Gastroesophageal sphincter (tissue), 4 donors: ENCODE measurements at regions not wholly inside any gene's neighbourhood (a gene's known extent, or its start where the extent isn't known, plus 50 kb on each side); places are given as distances from the start of the nearest gene placed in this dataset.

Experiments
- ATAC-seq: fragments of 150-250 bp; one replicate; pipeline ENCODE4 v1.9.1; 2016; ENCODE audit warnings: mild to moderate bottlenecking, moderate library complexity
- H3K27ac ChIP-seq, 4 donors: fragments of 200-600 bp; sonication (generic) in 3 of 4; 1 replicate in 3 of 4; 2 replicates in 1 of 4; pipeline ENCODE4 v1.5.1; 2016 to 2019
- H3K27me3 ChIP-seq: fragments of 200-600 bp; sonication (generic); one replicate; pipeline ENCODE4 v1.5.1; 2019
- H3K36me3 ChIP-seq, 2 donors: fragments of 200-600 bp; sonication (generic); one replicate each; pipeline ENCODE4 v1.5.1; 2019; ENCODE audit warnings: control low read depth in 1 of 2
- H3K4me1 ChIP-seq, 3 donors: fragments of 200-600 bp; sonication (generic); 1 replicate in 2 of 3; 2 replicates in 1 of 3; pipeline ENCODE4 v1.5.1; 2016 to 2019; ENCODE audit warnings: control low read depth in 2 of 3
- H3K4me3 ChIP-seq, 2 donors: fragments of 200-600 bp; sonication (generic); one replicate each; pipeline ENCODE4 v1.5.1; 2019; ENCODE audit warnings: mild to moderate bottlenecking in 1 of 2, moderate library complexity in 1 of 2
- H3K9me3 ChIP-seq, 3 donors: fragments of 200-600 bp; sonication (generic); one replicate each; pipeline ENCODE4 v1.5.1; 2017 to 2019; ENCODE audit warnings: control low read depth in 2 of 3
- EP300 ChIP-seq: sonication (generic); formaldehyde crosslinking; IDR thresholded peaks from one replicate; pipeline ENCODE4 v1.6.1; 2017; ENCODE audit warnings: antibody characterized with exemption, mild to moderate bottlenecking
- POLR2A ChIP-seq, 2 donors: fragments of 450-650 bp; IDR thresholded peaks; one replicate each; pipeline ENCODE4 v1.6.1; 2017; ENCODE audit warnings: antibody characterized with exemption in 2 of 2, mild to moderate bottlenecking in 2 of 2, moderate library complexity in 1 of 2
- POLR2AphosphoS5 ChIP-seq: sonication (generic); formaldehyde crosslinking; IDR thresholded peaks from one replicate; pipeline ENCODE4 v1.6.1; 2017; ENCODE audit warnings: antibody characterized with exemption
- WGBS, 2 donors: methylation state at CpG; one replicate each; pipeline ENCODE4 v1.1.5; 2018; ENCODE audit warnings: low coverage in 1 of 2; 5-methylcytosine and 5-hydroxymethylcytosine counted together
- TF ChIP-seq, protein P1 (sequence below), 4 experiments: fragments of 200-600 bp in 2 of 4; fragments of 450-650 bp in 2 of 4; sonication (generic) in 1 of 4; IDR thresholded peaks; one replicate each; pipeline ENCODE4 v1.5.1; 2017 to 2019; ENCODE audit warnings: antibody characterized with exemption in 4 of 4, mild to moderate bottlenecking in 2 of 4, moderate library complexity in 2 of 4

DNA sequence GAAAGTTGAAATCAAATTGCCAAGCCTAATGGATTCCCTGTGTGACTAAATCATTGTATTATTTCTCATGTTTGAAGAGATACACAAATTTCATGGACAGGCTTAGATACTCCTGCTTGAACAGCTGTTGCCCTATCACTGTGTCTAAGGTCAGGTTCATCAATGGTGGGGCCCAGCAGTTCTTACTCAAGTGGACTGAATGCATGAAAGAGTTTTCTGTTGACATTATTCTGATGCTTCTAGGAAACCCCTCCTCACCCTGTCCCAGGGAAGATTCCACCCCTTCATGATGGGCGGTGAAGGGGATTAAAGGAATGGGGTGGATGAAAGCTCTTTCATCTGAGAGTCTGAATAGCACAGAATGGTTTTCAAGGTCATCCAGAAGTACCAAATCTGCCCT is 148.8 kb downstream of the INO80D start:
- ATAC-seq: no peak
- H3K9me3 ChIP-seq: no peaks in the 10 kb centered on the region
- TF ChIP-seq POLR2A (IDR thresholded peaks at IDR 0.05): no peak
- TF ChIP-seq POLR2AphosphoS5: no peak
- no peak for TF ChIP-seq EP300
- TF ChIP-seq, protein P1, sequence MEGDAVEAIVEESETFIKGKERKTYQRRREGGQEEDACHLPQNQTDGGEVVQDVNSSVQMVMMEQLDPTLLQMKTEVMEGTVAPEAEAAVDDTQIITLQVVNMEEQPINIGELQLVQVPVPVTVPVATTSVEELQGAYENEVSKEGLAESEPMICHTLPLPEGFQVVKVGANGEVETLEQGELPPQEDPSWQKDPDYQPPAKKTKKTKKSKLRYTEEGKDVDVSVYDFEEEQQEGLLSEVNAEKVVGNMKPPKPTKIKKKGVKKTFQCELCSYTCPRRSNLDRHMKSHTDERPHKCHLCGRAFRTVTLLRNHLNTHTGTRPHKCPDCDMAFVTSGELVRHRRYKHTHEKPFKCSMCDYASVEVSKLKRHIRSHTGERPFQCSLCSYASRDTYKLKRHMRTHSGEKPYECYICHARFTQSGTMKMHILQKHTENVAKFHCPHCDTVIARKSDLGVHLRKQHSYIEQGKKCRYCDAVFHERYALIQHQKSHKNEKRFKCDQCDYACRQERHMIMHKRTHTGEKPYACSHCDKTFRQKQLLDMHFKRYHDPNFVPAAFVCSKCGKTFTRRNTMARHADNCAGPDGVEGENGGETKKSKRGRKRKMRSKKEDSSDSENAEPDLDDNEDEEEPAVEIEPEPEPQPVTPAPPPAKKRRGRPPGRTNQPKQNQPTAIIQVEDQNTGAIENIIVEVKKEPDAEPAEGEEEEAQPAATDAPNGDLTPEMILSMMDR (IDR thresholded peaks at IDR 0.05): no peak
- 80 to 100% methylated on average over 1 of the region's 1 CpG for WGBS, 2 donors
- H3K27ac ChIP-seq: no peak overlapping the region
- H3K4me3 ChIP-seq: no peak overlapping the region
- H3K4me1 ChIP-seq: no peaks in the 10 kb centered on the region
- no peaks in the 10 kb centered on the region for H3K36me3 ChIP-seq
- no peaks in the 10 kb centered on the region for H3K27me3 ChIP-seq

DNA sequence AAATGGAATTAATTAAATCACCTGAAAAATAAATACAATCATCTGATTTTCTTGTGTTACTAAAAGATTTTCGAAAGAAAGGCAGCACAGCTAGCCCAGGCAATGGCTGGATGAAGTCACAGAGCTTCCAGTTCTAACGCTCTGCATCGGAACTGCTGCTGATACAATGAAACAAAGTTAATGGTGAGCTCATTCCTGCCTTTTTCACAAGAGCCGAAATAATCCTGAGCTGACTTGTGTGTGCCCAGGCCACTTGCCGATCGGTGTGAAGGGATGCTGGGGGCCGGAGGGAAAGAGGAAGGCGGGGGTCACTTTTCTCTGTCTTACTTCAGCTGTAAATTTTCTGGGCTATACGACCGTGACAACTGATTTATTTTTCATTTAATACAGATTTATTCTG is 149.5 kb downstream of the INO80D start:
- no peak overlapping the region for H3K4me3 ChIP-seq
- no peaks in the 10 kb centered on the region for H3K27me3 ChIP-seq
- no peak for ATAC-seq
- no peaks in the 10 kb centered on the region for H3K9me3 ChIP-seq
- WGBS, 2 donors: 63 to 76% methylated on average over 7 to 10 of the region's 10 CpGs
- no peaks in the 10 kb centered on the region for H3K4me1 ChIP-seq
- H3K36me3 ChIP-seq: no peaks in the 10 kb centered on the region
- no peak overlapping the region for H3K27ac ChIP-seq
- no peak for TF ChIP-seq POLR2A (IDR thresholded peaks at IDR 0.05)
- TF ChIP-seq EP300: no peak

DNA sequence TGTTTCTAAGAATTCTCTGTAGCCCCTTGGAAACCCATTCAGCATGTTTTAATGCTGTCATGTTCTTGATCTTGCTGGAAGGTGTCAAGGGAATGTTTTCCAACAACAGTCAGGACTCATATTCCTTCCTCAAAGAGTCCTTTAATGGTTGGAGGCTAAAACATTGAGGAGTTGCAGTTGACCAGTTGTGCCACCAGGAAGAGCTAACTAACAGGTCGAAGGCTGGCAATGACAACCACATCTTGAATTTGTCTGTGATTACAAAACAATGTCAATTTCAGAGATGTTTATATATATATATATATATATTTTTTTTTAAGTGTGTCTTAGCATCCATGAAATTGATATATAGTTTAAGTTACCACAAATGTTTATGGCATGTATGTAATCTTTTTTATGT is 151.5 kb downstream of the INO80D start:
- H3K36me3 ChIP-seq: no peaks in the 10 kb centered on the region
- no peak for ATAC-seq
- H3K4me1 ChIP-seq: peaks cover 0 to 12% (median 0%) of the 10 kb centered on the region in 3 donors
- H3K27me3 ChIP-seq: no peaks in the 10 kb centered on the region
- no peak overlapping the region for H3K27ac ChIP-seq
- no peak overlapping the region for H3K4me3 ChIP-seq
- H3K9me3 ChIP-seq: no peaks in the 10 kb centered on the region
- no peak for TF ChIP-seq POLR2A (IDR thresholded peaks at IDR 0.05)
- TF ChIP-seq, protein P1 (IDR thresholded peaks at IDR 0.05): no peak
- no peak for TF ChIP-seq POLR2AphosphoS5
- TF ChIP-seq EP300: no peak
- 83 to 88% methylated on average over 1 of the region's 1 CpG for WGBS, 2 donors

DNA sequence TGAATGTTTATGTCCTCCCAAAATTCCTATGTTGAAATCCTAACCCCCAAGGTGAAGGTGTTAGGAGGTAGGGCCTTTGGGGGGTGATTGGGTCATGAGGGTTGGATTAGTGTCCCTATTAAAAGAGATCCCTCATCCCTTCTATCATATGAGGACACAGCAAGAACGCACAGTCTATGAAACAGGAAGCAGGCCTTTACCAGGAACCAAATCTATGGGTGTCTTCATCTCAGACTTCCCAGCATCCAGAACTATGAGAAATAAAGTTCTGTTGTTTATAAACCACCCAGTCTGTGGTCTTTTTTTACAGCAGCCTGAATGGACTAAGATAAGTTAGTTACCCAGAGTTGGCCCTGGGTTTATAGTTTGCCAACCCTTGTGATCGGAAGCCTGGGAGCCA is 153.1 kb downstream of the INO80D start:
- WGBS, 2 donors: 49 to 96% methylated on average over 2 of the region's 2 CpGs

DNA sequence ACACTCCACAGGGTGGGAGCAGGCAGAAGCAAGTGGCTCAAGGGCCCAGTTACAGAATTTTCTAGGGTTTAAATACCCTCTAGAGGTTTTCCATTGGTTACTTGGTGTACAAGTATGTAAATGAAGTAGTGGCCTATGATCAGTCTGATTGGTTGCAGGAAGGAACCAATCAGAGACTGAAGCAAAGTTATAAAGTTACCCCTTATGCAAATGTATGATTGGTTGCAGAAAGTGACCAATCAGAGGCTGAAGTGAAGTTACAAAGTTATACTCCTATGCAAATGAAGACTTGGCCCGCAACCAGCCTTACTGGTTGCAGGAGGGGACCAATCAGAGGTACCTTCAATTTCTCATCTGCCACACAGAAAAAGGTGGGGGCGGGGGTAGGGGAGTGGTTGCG is 154.6 kb downstream of the INO80D start:
- no peak for ATAC-seq
- H3K4me1 ChIP-seq: peaks cover 0 to 13% (median 0%) of the 10 kb centered on the region in 3 donors
- TF ChIP-seq POLR2A (IDR thresholded peaks at IDR 0.05): no peak
- TF ChIP-seq POLR2AphosphoS5: no peak
- TF ChIP-seq, protein P1 (IDR thresholded peaks at IDR 0.05): no peak
- no peak for TF ChIP-seq EP300
- no peaks in the 10 kb centered on the region for H3K9me3 ChIP-seq
- 89 to 100% methylated on average over 2 of the region's 3 CpGs for WGBS, 2 donors
- H3K4me3 ChIP-seq: no peak overlapping the region
- no peak overlapping the region for H3K27ac ChIP-seq
- H3K27me3 ChIP-seq: no peaks in the 10 kb centered on the region
- no peaks in the 10 kb centered on the region for H3K36me3 ChIP-seq

More for the DNA sequence above, 153.1 kb downstream of the INO80D start:
- H3K27me3 ChIP-seq: no peaks in the 10 kb centered on the region
- H3K36me3 ChIP-seq: no peaks in the 10 kb centered on the region
- ATAC-seq: no peak
- H3K4me3 ChIP-seq: no peak overlapping the region
- H3K4me1 ChIP-seq: peaks cover 0 to 12% (median 0%) of the 10 kb centered on the region in 3 donors
- no peaks in the 10 kb centered on the region for H3K9me3 ChIP-seq
- TF ChIP-seq POLR2AphosphoS5: no peak
- TF ChIP-seq POLR2A (IDR thresholded peaks at IDR 0.05): no peak
- TF ChIP-seq, protein P1 (IDR thresholded peaks at IDR 0.05): no peak
- no peak for TF ChIP-seq EP300
- H3K27ac ChIP-seq: no peak overlapping the region
